ENCODE measurements at regions not wholly inside any gene's neighbourhood (a gene's known extent, or its start where the extent isn't known, plus 50 kb on each side); places are given as distances from the start of the nearest gene placed in this dataset.

- TF ChIP-seq CTCF (conservative IDR thresholded peaks at IDR 0.05) (no peak), ZFX (IDR thresholded peaks at IDR 0.05) (no peak)
Observed at GRCh38 chr16:8178271-8178670, 412.0 kb downstream of the TMEM114 start.

All from C4-2B (cell line).